HL-60 (cell line): ENCODE measurements at regions not wholly inside any gene's neighbourhood (a gene's known extent, or its start where the extent isn't known, plus 50 kb on each side); places are given as distances from the start of the nearest gene placed in this dataset.

Source experiments
- GABPA ChIP-seq: IDR thresholded peaks from 2 replicates; pipeline ENCODE4 v1.6.1; 2012; ENCODE audit warnings: low read depth
- POLR2AphosphoS5 ChIP-seq: IDR thresholded peaks from 2 replicates; pipeline ENCODE4 v1.6.1; 2012; ENCODE audit warnings: low read depth
- TF ChIP-seq, protein P1 (sequence below): IDR thresholded peaks from one replicate; pipeline ENCODE4 v1.5.1; 2011; ENCODE audit warnings: low read length, control low read depth, inconsistent platforms; ENCODE audit not compliant: insufficient read depth
- TF ChIP-seq, protein P2 (sequence below): IDR thresholded peaks from 2 replicates; pipeline ENCODE4 v1.6.1; 2012; ENCODE audit warnings: low read depth; ENCODE audit not compliant: insufficient replicate concordance

GRCh38 chr6:22664968-22665367 lies 95.6 kb downstream of the HDGFL1 start:
- TF ChIP-seq, protein P1, sequence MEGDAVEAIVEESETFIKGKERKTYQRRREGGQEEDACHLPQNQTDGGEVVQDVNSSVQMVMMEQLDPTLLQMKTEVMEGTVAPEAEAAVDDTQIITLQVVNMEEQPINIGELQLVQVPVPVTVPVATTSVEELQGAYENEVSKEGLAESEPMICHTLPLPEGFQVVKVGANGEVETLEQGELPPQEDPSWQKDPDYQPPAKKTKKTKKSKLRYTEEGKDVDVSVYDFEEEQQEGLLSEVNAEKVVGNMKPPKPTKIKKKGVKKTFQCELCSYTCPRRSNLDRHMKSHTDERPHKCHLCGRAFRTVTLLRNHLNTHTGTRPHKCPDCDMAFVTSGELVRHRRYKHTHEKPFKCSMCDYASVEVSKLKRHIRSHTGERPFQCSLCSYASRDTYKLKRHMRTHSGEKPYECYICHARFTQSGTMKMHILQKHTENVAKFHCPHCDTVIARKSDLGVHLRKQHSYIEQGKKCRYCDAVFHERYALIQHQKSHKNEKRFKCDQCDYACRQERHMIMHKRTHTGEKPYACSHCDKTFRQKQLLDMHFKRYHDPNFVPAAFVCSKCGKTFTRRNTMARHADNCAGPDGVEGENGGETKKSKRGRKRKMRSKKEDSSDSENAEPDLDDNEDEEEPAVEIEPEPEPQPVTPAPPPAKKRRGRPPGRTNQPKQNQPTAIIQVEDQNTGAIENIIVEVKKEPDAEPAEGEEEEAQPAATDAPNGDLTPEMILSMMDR: no peak
- TF ChIP-seq, protein P2, sequence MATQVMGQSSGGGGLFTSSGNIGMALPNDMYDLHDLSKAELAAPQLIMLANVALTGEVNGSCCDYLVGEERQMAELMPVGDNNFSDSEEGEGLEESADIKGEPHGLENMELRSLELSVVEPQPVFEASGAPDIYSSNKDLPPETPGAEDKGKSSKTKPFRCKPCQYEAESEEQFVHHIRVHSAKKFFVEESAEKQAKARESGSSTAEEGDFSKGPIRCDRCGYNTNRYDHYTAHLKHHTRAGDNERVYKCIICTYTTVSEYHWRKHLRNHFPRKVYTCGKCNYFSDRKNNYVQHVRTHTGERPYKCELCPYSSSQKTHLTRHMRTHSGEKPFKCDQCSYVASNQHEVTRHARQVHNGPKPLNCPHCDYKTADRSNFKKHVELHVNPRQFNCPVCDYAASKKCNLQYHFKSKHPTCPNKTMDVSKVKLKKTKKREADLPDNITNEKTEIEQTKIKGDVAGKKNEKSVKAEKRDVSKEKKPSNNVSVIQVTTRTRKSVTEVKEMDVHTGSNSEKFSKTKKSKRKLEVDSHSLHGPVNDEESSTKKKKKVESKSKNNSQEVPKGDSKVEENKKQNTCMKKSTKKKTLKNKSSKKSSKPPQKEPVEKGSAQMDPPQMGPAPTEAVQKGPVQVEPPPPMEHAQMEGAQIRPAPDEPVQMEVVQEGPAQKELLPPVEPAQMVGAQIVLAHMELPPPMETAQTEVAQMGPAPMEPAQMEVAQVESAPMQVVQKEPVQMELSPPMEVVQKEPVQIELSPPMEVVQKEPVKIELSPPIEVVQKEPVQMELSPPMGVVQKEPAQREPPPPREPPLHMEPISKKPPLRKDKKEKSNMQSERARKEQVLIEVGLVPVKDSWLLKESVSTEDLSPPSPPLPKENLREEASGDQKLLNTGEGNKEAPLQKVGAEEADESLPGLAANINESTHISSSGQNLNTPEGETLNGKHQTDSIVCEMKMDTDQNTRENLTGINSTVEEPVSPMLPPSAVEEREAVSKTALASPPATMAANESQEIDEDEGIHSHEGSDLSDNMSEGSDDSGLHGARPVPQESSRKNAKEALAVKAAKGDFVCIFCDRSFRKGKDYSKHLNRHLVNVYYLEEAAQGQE: no peak
- TF ChIP-seq GABPA (no peak), POLR2AphosphoS5 (no peak)
